WTC11 (cell line): ENCODE measurements at regions not wholly inside any gene's neighbourhood (a gene's known extent, or its start where the extent isn't known, plus 50 kb on each side); places are given as distances from the start of the nearest gene placed in this dataset.

Experiments
- ATAC-seq: fragments of 200-7000 bp; cut with Tn5 transposase; 2 replicates; pipeline ENCODE4 v1.10.0; 2021; ENCODE audit warnings: mild to moderate bottlenecking, moderate library complexity
- CTCF ChIA-PET: fragments of 300-600 bp; sonication (Branson Sonifier 250); formaldehyde crosslinking; loops from one replicate; lab custom pipeline; 2021; ENCODE audit warnings: antibody characterized with exemption; lab: Charles Lee
- POLR2A ChIA-PET: fragments of 350-600 bp; sonication (Branson Sonifier 250); formaldehyde crosslinking; loops from one replicate; lab custom pipeline; 2021; ENCODE audit warnings: antibody characterized with exemption; lab: Charles Lee
- DNase-seq: peaks from one replicate; pipeline ENCODE4 v3.0.0; 2021; ENCODE audit warnings: low spot score
- H3K27ac Mint-ChIP-seq: 2 replicates; pipeline ENCODE4 v1.8.0; 2021; ENCODE audit warnings: mixed read lengths
- H3K27me3 Mint-ChIP-seq: 2 replicates; pipeline ENCODE4 v1.8.0; 2021; ENCODE audit warnings: low read depth, mild to moderate bottlenecking, moderate library complexity, mixed read lengths
- H3K36me3 Mint-ChIP-seq: 2 replicates; pipeline ENCODE4 v1.8.0; 2021; ENCODE audit warnings: mixed read lengths
- H3K4me1 Mint-ChIP-seq: 2 replicates; pipeline ENCODE4 v1.8.0; 2022; ENCODE audit warnings: mixed read lengths
- H3K4me3 Mint-ChIP-seq: 2 replicates; pipeline ENCODE4 v1.8.0; 2021; ENCODE audit warnings: mild to moderate bottlenecking, moderate library complexity, mixed read lengths
- H3K9me3 Mint-ChIP-seq: 2 replicates; pipeline ENCODE4 v1.8.0; 2021; ENCODE audit warnings: mixed read lengths
- ATF1 ChIP-seq: sonication (generic); formaldehyde crosslinking; IDR thresholded peaks from 2 replicates; pipeline ENCODE4 v1.8.1; 2023; ENCODE audit warnings: mild to moderate bottlenecking, moderate library complexity, missing genetic modification reagents
- CBFB ChIP-seq: sonication (generic); formaldehyde crosslinking; IDR thresholded peaks from 2 replicates; pipeline ENCODE4 v1.8.1; 2022; ENCODE audit warnings: mild to moderate bottlenecking, low read depth, missing genetic modification reagents
- CREB1 ChIP-seq: sonication (generic); formaldehyde crosslinking; IDR thresholded peaks from 2 replicates; pipeline ENCODE4 v1.8.0; 2023; ENCODE audit warnings: mild to moderate bottlenecking, missing genetic modification reagents
- CREM ChIP-seq: sonication (generic); formaldehyde crosslinking; IDR thresholded peaks from 2 replicates; pipeline ENCODE4 v1.8.1; 2022; ENCODE audit warnings: mild to moderate bottlenecking, missing genetic modification reagents, moderate library complexity
- EMX1 ChIP-seq: fragments of 250-450 bp; sonication (Bioruptor Pico); IDR thresholded peaks from 2 replicates; pipeline ENCODE4 v1.8.0; 2021; ENCODE audit warnings: mild to moderate bottlenecking
- ESRRA ChIP-seq: sonication (generic); formaldehyde crosslinking; IDR thresholded peaks from 2 replicates; pipeline ENCODE4 v1.8.1; 2022; ENCODE audit warnings: mild to moderate bottlenecking, missing genetic modification reagents, borderline replicate concordance
- GABPB1 ChIP-seq: sonication (generic); formaldehyde crosslinking; IDR thresholded peaks from 2 replicates; pipeline ENCODE4 v1.8.1; 2023; ENCODE audit warnings: mild to moderate bottlenecking, missing genetic modification reagents
- GRHL2 ChIP-seq: fragments of 250-450 bp; sonication (Bioruptor Pico); IDR thresholded peaks from 2 replicates; pipeline ENCODE4 v1.8.0; 2022; ENCODE audit warnings: mild to moderate bottlenecking, moderate library complexity; ENCODE audit not compliant: insufficient replicate concordance, severe bottlenecking
- GTF2I ChIP-seq: fragments of 250-450 bp; sonication (Bioruptor Pico); conservative IDR thresholded peaks from 2 replicates; pipeline ENCODE4 v1.4.0; 2021; ENCODE audit warnings: mild to moderate bottlenecking
- KAT7 ChIP-seq: sonication (generic); formaldehyde crosslinking; IDR thresholded peaks from 2 replicates; pipeline ENCODE4 v1.8.1; 2023; ENCODE audit warnings: missing genetic modification reagents, mild to moderate bottlenecking, borderline replicate concordance
- MXD4 ChIP-seq: fragments of 250-450 bp; sonication (Bioruptor Pico); IDR thresholded peaks from 2 replicates; pipeline ENCODE4 v1.8.0; 2021; ENCODE audit warnings: mild to moderate bottlenecking, moderate library complexity, borderline replicate concordance
- MYBL2 ChIP-seq: sonication (generic); formaldehyde crosslinking; IDR thresholded peaks from 2 replicates; pipeline ENCODE4 v1.8.1; 2023; ENCODE audit warnings: mild to moderate bottlenecking, moderate library complexity, missing genetic modification reagents
- NFE2L1 ChIP-seq: sonication (generic); formaldehyde crosslinking; IDR thresholded peaks from 2 replicates; pipeline ENCODE4 v1.8.1; 2023; ENCODE audit warnings: missing genetic modification reagents
- RELA ChIP-seq: sonication (generic); formaldehyde crosslinking; IDR thresholded peaks from 2 replicates; pipeline ENCODE4 v1.8.1; 2022; ENCODE audit warnings: missing genetic modification reagents, mild to moderate bottlenecking, borderline replicate concordance
- RORB ChIP-seq: fragments of 250-450 bp; sonication (Bioruptor Pico); IDR thresholded peaks from 2 replicates; pipeline ENCODE4 v1.9.0; 2021; ENCODE audit warnings: mild to moderate bottlenecking
- SMAD4 ChIP-seq: sonication (generic); formaldehyde crosslinking; IDR thresholded peaks from 2 replicates; pipeline ENCODE4 v1.8.0; 2022; ENCODE audit warnings: mild to moderate bottlenecking, missing genetic modification reagents
- SOX15 ChIP-seq: fragments of 250-450 bp; sonication (Bioruptor Pico); IDR thresholded peaks from 2 replicates; pipeline ENCODE4 v1.9.0; 2021; ENCODE audit warnings: mild to moderate bottlenecking
- TEAD1 ChIP-seq: sonication (generic); formaldehyde crosslinking; IDR thresholded peaks from 2 replicates; pipeline ENCODE4 v1.8.0; 2022; ENCODE audit warnings: mild to moderate bottlenecking, missing genetic modification reagents
- ZNF219 ChIP-seq: sonication (generic); formaldehyde crosslinking; IDR thresholded peaks from 2 replicates; pipeline ENCODE4 v1.8.0; 2023; ENCODE audit warnings: missing genetic modification reagents, mild to moderate bottlenecking, borderline replicate concordance
- ZNF263 ChIP-seq: sonication (generic); formaldehyde crosslinking; IDR thresholded peaks from 2 replicates; pipeline ENCODE4 v1.8.1; 2022; ENCODE audit warnings: low read depth, mild to moderate bottlenecking, moderate library complexity, missing genetic modification reagents
- ZNF423 ChIP-seq: fragments of 250-450 bp; sonication (Bioruptor Pico); IDR thresholded peaks from 2 replicates; pipeline ENCODE4 v2.1.2; 2022; ENCODE audit warnings: mild to moderate bottlenecking, moderate library complexity
- TF ChIP-seq, protein P1 (sequence below): sonication (generic); formaldehyde crosslinking; IDR thresholded peaks from 2 replicates; pipeline ENCODE4 v1.8.1; 2023; ENCODE audit warnings: mild to moderate bottlenecking, missing genetic modification reagents
- TF ChIP-seq, protein P2 (sequence below): sonication (generic); formaldehyde crosslinking; IDR thresholded peaks from 2 replicates; pipeline ENCODE4 v1.8.1; 2022; ENCODE audit warnings: low read depth, missing genetic modification reagents, borderline replicate concordance
- TF ChIP-seq, protein P3 (sequence below): sonication (generic); formaldehyde crosslinking; IDR thresholded peaks from 2 replicates; pipeline ENCODE4 v1.8.0; 2022; ENCODE audit warnings: mild to moderate bottlenecking, missing genetic modification reagents
- TF ChIP-seq, protein P4 (sequence below): fragments of 250-450 bp; sonication (Bioruptor Pico); IDR thresholded peaks from 2 replicates; pipeline ENCODE4 v1.9.0; 2021; ENCODE audit warnings: mild to moderate bottlenecking
- TF ChIP-seq, protein P5 (sequence below): sonication (generic); formaldehyde crosslinking; IDR thresholded peaks from 2 replicates; pipeline ENCODE4 v1.8.1; 2022; ENCODE audit warnings: mild to moderate bottlenecking, missing genetic modification reagents, moderate library complexity, borderline replicate concordance
- TF ChIP-seq, protein P6 (sequence below): sonication (generic); formaldehyde crosslinking; IDR thresholded peaks from 2 replicates; pipeline ENCODE4 v1.8.1; 2022; ENCODE audit warnings: missing genetic modification reagents, borderline replicate concordance
- TF ChIP-seq, protein P7 (sequence below): sonication (generic); formaldehyde crosslinking; IDR thresholded peaks from 2 replicates; pipeline ENCODE4 v1.8.1; 2023; ENCODE audit warnings: mild to moderate bottlenecking, moderate library complexity, missing genetic modification reagents
- TF ChIP-seq, protein P8 (sequence below): sonication (generic); formaldehyde crosslinking; IDR thresholded peaks from 2 replicates; pipeline ENCODE4 v1.8.0; 2023; ENCODE audit warnings: missing genetic modification reagents

DNA sequence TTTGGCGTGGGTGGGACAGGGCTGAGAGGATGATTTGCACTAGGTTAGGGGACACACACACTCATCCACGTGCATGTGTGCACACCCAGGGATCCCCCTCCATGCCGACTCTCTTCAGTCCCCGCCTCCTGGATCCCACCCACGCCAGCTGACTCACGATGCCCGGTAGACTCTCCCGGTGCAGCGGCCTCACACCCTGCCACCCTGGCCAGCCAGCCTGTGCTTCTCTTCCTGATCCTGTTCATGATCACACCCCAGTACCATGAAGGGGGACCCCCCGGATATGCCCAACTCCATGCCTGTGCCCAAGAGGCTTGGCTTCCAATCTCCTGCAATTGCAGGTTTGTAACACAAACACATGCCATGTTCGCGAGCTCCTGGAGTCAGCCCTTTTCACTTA lies 157.8 kb upstream of the HDAC4 start (continued):
- TF ChIP-seq KAT7 (no peak), MYBL2 (CRISPR knock-in tag) (no peak), MXD4 (CRISPR knock-in tag) (no peak), RORB (CRISPR knock-in tag) (no peak), ZNF423 (CRISPR knock-in tag) (no peak), SMAD4 (no peak), RELA (CRISPR knock-in tag) (no peak), GABPB1 (CRISPR knock-in tag) (no peak)
- TF ChIP-seq, protein P1, sequence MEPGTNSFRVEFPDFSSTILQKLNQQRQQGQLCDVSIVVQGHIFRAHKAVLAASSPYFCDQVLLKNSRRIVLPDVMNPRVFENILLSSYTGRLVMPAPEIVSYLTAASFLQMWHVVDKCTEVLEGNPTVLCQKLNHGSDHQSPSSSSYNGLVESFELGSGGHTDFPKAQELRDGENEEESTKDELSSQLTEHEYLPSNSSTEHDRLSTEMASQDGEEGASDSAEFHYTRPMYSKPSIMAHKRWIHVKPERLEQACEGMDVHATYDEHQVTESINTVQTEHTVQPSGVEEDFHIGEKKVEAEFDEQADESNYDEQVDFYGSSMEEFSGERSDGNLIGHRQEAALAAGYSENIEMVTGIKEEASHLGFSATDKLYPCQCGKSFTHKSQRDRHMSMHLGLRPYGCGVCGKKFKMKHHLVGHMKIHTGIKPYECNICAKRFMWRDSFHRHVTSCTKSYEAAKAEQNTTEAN (CRISPR knock-in tag), result no peak
- TF ChIP-seq, protein P2, sequence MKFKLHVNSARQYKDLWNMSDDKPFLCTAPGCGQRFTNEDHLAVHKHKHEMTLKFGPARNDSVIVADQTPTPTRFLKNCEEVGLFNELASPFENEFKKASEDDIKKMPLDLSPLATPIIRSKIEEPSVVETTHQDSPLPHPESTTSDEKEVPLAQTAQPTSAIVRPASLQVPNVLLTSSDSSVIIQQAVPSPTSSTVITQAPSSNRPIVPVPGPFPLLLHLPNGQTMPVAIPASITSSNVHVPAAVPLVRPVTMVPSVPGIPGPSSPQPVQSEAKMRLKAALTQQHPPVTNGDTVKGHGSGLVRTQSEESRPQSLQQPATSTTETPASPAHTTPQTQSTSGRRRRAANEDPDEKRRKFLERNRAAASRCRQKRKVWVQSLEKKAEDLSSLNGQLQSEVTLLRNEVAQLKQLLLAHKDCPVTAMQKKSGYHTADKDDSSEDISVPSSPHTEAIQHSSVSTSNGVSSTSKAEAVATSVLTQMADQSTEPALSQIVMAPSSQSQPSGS (CRISPR knock-in tag), result no peak
- TF ChIP-seq, protein P3, sequence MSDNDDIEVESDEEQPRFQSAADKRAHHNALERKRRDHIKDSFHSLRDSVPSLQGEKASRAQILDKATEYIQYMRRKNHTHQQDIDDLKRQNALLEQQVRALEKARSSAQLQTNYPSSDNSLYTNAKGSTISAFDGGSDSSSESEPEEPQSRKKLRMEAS (CRISPR knock-in tag), result no peak
- TF ChIP-seq, protein P4, sequence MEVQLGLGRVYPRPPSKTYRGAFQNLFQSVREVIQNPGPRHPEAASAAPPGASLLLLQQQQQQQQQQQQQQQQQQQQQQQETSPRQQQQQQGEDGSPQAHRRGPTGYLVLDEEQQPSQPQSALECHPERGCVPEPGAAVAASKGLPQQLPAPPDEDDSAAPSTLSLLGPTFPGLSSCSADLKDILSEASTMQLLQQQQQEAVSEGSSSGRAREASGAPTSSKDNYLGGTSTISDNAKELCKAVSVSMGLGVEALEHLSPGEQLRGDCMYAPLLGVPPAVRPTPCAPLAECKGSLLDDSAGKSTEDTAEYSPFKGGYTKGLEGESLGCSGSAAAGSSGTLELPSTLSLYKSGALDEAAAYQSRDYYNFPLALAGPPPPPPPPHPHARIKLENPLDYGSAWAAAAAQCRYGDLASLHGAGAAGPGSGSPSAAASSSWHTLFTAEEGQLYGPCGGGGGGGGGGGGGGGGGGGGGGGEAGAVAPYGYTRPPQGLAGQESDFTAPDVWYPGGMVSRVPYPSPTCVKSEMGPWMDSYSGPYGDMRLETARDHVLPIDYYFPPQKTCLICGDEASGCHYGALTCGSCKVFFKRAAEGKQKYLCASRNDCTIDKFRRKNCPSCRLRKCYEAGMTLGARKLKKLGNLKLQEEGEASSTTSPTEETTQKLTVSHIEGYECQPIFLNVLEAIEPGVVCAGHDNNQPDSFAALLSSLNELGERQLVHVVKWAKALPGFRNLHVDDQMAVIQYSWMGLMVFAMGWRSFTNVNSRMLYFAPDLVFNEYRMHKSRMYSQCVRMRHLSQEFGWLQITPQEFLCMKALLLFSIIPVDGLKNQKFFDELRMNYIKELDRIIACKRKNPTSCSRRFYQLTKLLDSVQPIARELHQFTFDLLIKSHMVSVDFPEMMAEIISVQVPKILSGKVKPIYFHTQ, result no peak

DNA sequence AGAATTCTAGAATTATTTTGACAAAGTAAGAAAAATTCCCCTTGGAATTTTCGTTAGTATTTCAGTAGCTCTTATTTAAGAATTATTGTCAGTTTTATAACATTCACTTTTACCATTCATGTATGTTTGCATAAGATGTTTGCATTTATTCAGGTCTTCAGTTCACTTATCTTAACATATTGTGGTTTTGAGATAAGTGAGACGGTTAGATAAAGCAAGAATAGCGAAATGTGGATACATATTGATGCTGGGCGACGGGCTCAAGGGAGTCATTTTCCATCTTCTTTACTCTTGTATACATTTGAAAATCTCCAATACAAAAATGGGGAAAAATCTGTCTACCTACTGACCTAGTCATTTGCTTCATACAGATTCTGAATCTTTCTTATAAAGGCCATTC lies 156.7 kb upstream of the HDAC4 start:
- TF ChIP-seq CREB1 (CRISPR knock-in tag), result no peak
- TF ChIP-seq MYBL2 (CRISPR knock-in tag), result no peak
- TF ChIP-seq ESRRA (CRISPR knock-in tag), result no peak
- TF ChIP-seq SOX15 (CRISPR knock-in tag), result no peak
- no peak for TF ChIP-seq CBFB (CRISPR knock-in tag)
- TF ChIP-seq ZNF263 (CRISPR knock-in tag), result no peak
- no peak for TF ChIP-seq EMX1 (CRISPR knock-in tag)
- TF ChIP-seq GRHL2 (CRISPR knock-in tag), result no peak
- no peak for TF ChIP-seq KAT7
- TF ChIP-seq, protein P5, sequence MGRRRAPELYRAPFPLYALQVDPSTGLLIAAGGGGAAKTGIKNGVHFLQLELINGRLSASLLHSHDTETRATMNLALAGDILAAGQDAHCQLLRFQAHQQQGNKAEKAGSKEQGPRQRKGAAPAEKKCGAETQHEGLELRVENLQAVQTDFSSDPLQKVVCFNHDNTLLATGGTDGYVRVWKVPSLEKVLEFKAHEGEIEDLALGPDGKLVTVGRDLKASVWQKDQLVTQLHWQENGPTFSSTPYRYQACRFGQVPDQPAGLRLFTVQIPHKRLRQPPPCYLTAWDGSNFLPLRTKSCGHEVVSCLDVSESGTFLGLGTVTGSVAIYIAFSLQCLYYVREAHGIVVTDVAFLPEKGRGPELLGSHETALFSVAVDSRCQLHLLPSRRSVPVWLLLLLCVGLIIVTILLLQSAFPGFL, result no peak
- TF ChIP-seq, protein P6, sequence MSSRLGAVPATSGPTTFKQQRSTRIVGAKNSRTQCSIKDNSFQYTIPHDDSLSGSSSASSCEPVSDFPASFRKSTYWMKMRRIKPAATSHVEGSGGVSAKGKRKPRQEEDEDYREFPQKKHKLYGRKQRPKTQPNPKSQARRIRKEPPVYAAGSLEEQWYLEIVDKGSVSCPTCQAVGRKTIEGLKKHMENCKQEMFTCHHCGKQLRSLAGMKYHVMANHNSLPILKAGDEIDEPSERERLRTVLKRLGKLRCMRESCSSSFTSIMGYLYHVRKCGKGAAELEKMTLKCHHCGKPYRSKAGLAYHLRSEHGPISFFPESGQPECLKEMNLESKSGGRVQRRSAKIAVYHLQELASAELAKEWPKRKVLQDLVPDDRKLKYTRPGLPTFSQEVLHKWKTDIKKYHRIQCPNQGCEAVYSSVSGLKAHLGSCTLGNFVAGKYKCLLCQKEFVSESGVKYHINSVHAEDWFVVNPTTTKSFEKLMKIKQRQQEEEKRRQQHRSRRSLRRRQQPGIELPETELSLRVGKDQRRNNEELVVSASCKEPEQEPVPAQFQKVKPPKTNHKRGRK (CRISPR knock-in tag), result no peak
- TF ChIP-seq, protein P7, sequence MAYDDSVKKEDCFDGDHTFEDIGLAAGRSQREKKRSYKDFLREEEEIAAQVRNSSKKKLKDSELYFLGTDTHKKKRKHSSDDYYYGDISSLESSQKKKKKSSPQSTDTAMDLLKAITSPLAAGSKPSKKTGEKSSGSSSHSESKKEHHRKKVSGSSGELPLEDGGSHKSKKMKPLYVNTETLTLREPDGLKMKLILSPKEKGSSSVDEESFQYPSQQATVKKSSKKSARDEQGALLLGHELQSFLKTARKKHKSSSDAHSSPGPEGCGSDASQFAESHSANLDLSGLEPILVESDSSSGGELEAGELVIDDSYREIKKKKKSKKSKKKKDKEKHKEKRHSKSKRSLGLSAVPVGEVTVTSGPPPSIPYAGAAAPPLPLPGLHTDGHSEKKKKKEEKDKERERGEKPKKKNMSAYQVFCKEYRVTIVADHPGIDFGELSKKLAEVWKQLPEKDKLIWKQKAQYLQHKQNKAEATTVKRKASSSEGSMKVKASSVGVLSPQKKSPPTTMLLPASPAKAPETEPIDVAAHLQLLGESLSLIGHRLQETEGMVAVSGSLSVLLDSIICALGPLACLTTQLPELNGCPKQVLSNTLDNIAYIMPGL, result no peak
- no peak for TF ChIP-seq ZNF219
- TF ChIP-seq, protein P8, sequence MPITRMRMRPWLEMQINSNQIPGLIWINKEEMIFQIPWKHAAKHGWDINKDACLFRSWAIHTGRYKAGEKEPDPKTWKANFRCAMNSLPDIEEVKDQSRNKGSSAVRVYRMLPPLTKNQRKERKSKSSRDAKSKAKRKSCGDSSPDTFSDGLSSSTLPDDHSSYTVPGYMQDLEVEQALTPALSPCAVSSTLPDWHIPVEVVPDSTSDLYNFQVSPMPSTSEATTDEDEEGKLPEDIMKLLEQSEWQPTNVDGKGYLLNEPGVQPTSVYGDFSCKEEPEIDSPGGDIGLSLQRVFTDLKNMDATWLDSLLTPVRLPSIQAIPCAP (CRISPR knock-in tag), result no peak
- TF ChIP-seq GTF2I (CRISPR knock-in tag), result no peak
- TF ChIP-seq ATF1 (CRISPR knock-in tag), result no peak
- no peak for TF ChIP-seq TEAD1 (CRISPR knock-in tag)
- TF ChIP-seq CREM, result no peak
- TF ChIP-seq NFE2L1, result no peak
- TF ChIP-seq, all 79 proteins: peak for 0
- Mint-ChIP-seq H3K4me1 (no peaks in the 10 kb centered on the region), H3K36me3 (no peaks in the 10 kb centered on the region), H3K4me3 (no peak overlapping the region), H3K27me3 (no peaks in the 10 kb centered on the region), H3K27ac (no peak overlapping the region), H3K9me3 (no peaks in the 10 kb centered on the region)
- ChIA-PET CTCF (no interaction called here), POLR2A (no interaction called here)
- ATAC-seq, result no peak
- no peak for DNase-seq
